K562 (cell line): ENCODE measurements at regions not wholly inside any gene's neighbourhood (a gene's known extent, or its start where the extent isn't known, plus 50 kb on each side); places are given as distances from the start of the nearest gene placed in this dataset.

Experiments
- BCOR ChIP-seq: fragments of 450-650 bp; IDR thresholded peaks from 2 replicates; pipeline ENCODE4 v1.6.1; 2016
- CEBPZ ChIP-seq: fragments of 150-350 bp; IDR thresholded peaks from 2 replicates; pipeline ENCODE4 v1.6.1; 2014; ENCODE audit warnings: low read depth, mild to moderate bottlenecking, low read length, borderline replicate concordance
- CTCF ChIP-seq, 3 experiments: IDR thresholded peaks in 2 of 3; conservative IDR thresholded peaks in 1 of 3; 2 replicates each; pipeline ENCODE4 v1.5.1; 2011 to 2012; ENCODE audit warnings: low read length in 3 of 3, mild to moderate bottlenecking in 3 of 3, control low read depth in 2 of 3, improper control_type of control experiment in 1 of 3, inconsistent platforms in 1 of 3, low read depth in 1 of 3, mixed read lengths in 1 of 3, moderate library complexity in 1 of 3; ENCODE audit not compliant: insufficient read depth in 2 of 3
- EZH2 ChIP-seq: IDR thresholded peaks from 2 replicates; pipeline ENCODE4 v1.6.1; 2012; ENCODE audit warnings: low read depth, mild to moderate bottlenecking, inconsistent platforms, low read length, borderline replicate concordance
- GMEB1 ChIP-seq: fragments of 250-450 bp; sonication (Bioruptor Pico); IDR thresholded peaks from 2 replicates; pipeline ENCODE4 v1.4.0; 2020; ENCODE audit warnings: mild to moderate bottlenecking
- RUNX1 ChIP-seq: sonication (generic); IDR thresholded peaks from 2 replicates; pipeline ENCODE4 v1.6.1; 2016; ENCODE audit warnings: antibody characterized with exemption, low read depth
- TRIM28 ChIP-seq: fragments of 450-650 bp; IDR thresholded peaks from 2 replicates; pipeline ENCODE4 v1.6.1; 2017

GRCh38 chr4:13911256-13911655, 283.7 kb upstream of the BOD1L1 start (continued):
- TF ChIP-seq CEBPZ, result no peak
- TF ChIP-seq CTCF (IDR thresholded peaks at IDR 0.05 in 2 of 3, conservative IDR thresholded peaks at IDR 0.05 in 1 of 3; ENCODE audit: insufficient read depth in 2 of 3, low read depth in 1 of 3, low read length in 3 of 3), result no peak
- no peak for TF ChIP-seq TRIM28
- TF ChIP-seq EZH2, result no peak
- no peak for TF ChIP-seq BCOR
- TF ChIP-seq GMEB1, result no peak
- no peak for TF ChIP-seq RUNX1
